H9 (cell line): ENCODE measurements at regions not wholly inside any gene's neighbourhood (a gene's known extent, or its start where the extent isn't known, plus 50 kb on each side); places are given as distances from the start of the nearest gene placed in this dataset.

ENCODE experiments used
- DNase-seq: peaks from one replicate; pipeline ENCODE4 v3.0.0-alpha.2; 2017
- H2AFZ ChIP-seq: one replicate; pipeline ENCODE4 v1.6.1; 2013; ENCODE audit warnings: mild to moderate bottlenecking, low read length, control low read depth, moderate library complexity
- H2AK5ac ChIP-seq: 2 replicates; pipeline ENCODE4 v1.6.1; 2013; ENCODE audit warnings: low read length, control low read depth, mixed read lengths; ENCODE audit not compliant: insufficient read length
- H2BK120ac ChIP-seq: one replicate; pipeline ENCODE4 v1.6.1; 2013; ENCODE audit warnings: low read depth, mild to moderate bottlenecking, low read length, control low read depth, inconsistent platforms; ENCODE audit not compliant: poor library complexity, severe bottlenecking
- H2BK12ac ChIP-seq: 2 replicates; pipeline ENCODE4 v1.6.1; 2013; ENCODE audit warnings: low read length, control low read depth, mixed read lengths, low read depth; ENCODE audit not compliant: insufficient read length
- H2BK15ac ChIP-seq: 2 replicates; pipeline ENCODE4 v1.6.1; 2013; ENCODE audit warnings: low read depth, low read length, control low read depth
- H2BK20ac ChIP-seq: one replicate; pipeline ENCODE4 v1.6.1; 2013; ENCODE audit warnings: low read depth, mild to moderate bottlenecking, low read length, control low read depth, inconsistent platforms; ENCODE audit not compliant: poor library complexity, severe bottlenecking
- H2BK5ac ChIP-seq: 2 replicates; pipeline ENCODE4 v1.6.1; 2013; ENCODE audit warnings: low read length, control low read depth, mixed read lengths; ENCODE audit not compliant: insufficient read length
- H3K14ac ChIP-seq: 2 replicates; pipeline ENCODE4 v1.6.1; 2013; ENCODE audit warnings: low read length, control low read depth; ENCODE audit not compliant: insufficient read depth
- H3K18ac ChIP-seq: 2 replicates; pipeline ENCODE4 v1.6.1; 2013; ENCODE audit warnings: low read depth, mild to moderate bottlenecking, mixed read lengths, low read length, control low read depth; ENCODE audit not compliant: insufficient read length
- H3K23ac ChIP-seq: 2 replicates; pipeline ENCODE4 v1.6.1; 2013; ENCODE audit warnings: low read length, control low read depth, mixed read lengths, low read depth; ENCODE audit not compliant: insufficient read length
- H3K23me2 ChIP-seq: 2 replicates; pipeline ENCODE4 v1.6.1; 2013; ENCODE audit warnings: low read depth, mild to moderate bottlenecking, mixed read lengths, low read length, control low read depth; ENCODE audit not compliant: insufficient read length, poor library complexity, severe bottlenecking
- H3K27ac ChIP-seq: 2 replicates; pipeline ENCODE4 v1.5.1; 2013; ENCODE audit warnings: low read length, control low read depth, mixed read lengths, low read depth; ENCODE audit not compliant: insufficient read length
- H3K27me3 ChIP-seq: 2 replicates; pipeline ENCODE4 v1.6.1; 2013; ENCODE audit warnings: low read length, control low read depth, inconsistent platforms; ENCODE audit not compliant: insufficient read depth
- H3K4ac ChIP-seq: 2 replicates; pipeline ENCODE4 v1.6.1; 2013; ENCODE audit warnings: low read depth, mild to moderate bottlenecking, control low read depth, inconsistent platforms, low read length, moderate library complexity
- H3K4me1 ChIP-seq: 2 replicates; pipeline ENCODE4 v1.6.1; 2013; ENCODE audit warnings: low read length, control low read depth, inconsistent platforms; ENCODE audit not compliant: insufficient read depth
- H3K4me2 ChIP-seq: 2 replicates; pipeline ENCODE4 v1.6.1; 2013; ENCODE audit warnings: low read length, control low read depth, mixed read lengths; ENCODE audit not compliant: insufficient read length, insufficient read depth
- H3K56ac ChIP-seq: 2 replicates; pipeline ENCODE4 v1.6.1; 2013; ENCODE audit warnings: low read depth, mild to moderate bottlenecking, mixed read lengths, low read length, control low read depth; ENCODE audit not compliant: insufficient read length
- H3K79me1 ChIP-seq: 2 replicates; pipeline ENCODE4 v1.6.1; 2013; ENCODE audit warnings: low read depth, mild to moderate bottlenecking, moderate library complexity, low read length, control low read depth, inconsistent platforms; ENCODE audit not compliant: insufficient read depth, poor library complexity, severe bottlenecking
- H3K79me2 ChIP-seq: 2 replicates; pipeline ENCODE4 v1.6.1; 2013; ENCODE audit warnings: low read length, control low read depth, inconsistent platforms; ENCODE audit not compliant: insufficient read depth
- H3K9ac ChIP-seq: 2 replicates; pipeline ENCODE4 v1.6.1; 2013; ENCODE audit warnings: low read length, control low read depth, mixed read lengths; ENCODE audit not compliant: insufficient read length; ENCODE audit errors: extremely low read depth
- H3K9me3 ChIP-seq: one replicate; pipeline ENCODE4 v1.6.1; 2013; ENCODE audit warnings: low read depth, low read length, inconsistent platforms; ENCODE audit not compliant: control insufficient read depth
- H3T11ph ChIP-seq: one replicate; pipeline ENCODE4 v1.6.1; 2013; ENCODE audit warnings: mild to moderate bottlenecking, low read length, control low read depth, inconsistent platforms
- H4K20me1 ChIP-seq: one replicate; pipeline ENCODE4 v1.6.1; 2013; ENCODE audit not compliant: control insufficient read depth, insufficient read length, insufficient read depth
- H4K5ac ChIP-seq: 2 replicates; pipeline ENCODE4 v1.6.1; 2013; ENCODE audit warnings: low read depth, mild to moderate bottlenecking, mixed read lengths, low read length, control low read depth; ENCODE audit not compliant: insufficient read length
- H4K8ac ChIP-seq: replicated peaks from 2 replicates; pipeline ENCODE4 v1.6.1; 2013; ENCODE audit warnings: low read length, control low read depth, mixed read lengths, low read depth; ENCODE audit not compliant: insufficient read length
- H4K91ac ChIP-seq: 2 replicates; pipeline ENCODE4 v1.6.1; 2013; ENCODE audit warnings: low read depth, mild to moderate bottlenecking, moderate library complexity, mixed read lengths, low read length, control low read depth; ENCODE audit not compliant: insufficient read length
- H3K27ac Mint-ChIP-seq, 3 experiments: 2 replicates in 2 of 3; 3 replicates in 1 of 3; pipeline ENCODE4 v1.8.0; 2020 to 2021; ENCODE audit warnings: mixed read lengths in 3 of 3, mild to moderate bottlenecking in 1 of 3, moderate library complexity in 1 of 3
- H3K27me3 Mint-ChIP-seq: 2 replicates; pipeline ENCODE4 v1.8.0; 2021; ENCODE audit warnings: low read depth, mild to moderate bottlenecking, moderate library complexity, mixed read lengths
- H3K36me3 Mint-ChIP-seq, 3 experiments: 2 replicates in 2 of 3; 3 replicates in 1 of 3; pipeline ENCODE4 v1.8.0; 2020 to 2021; ENCODE audit warnings: low read depth in 3 of 3, mixed read lengths in 3 of 3; ENCODE audit not compliant: insufficient read depth in 1 of 3
- H3K4me1 Mint-ChIP-seq, 2 experiments: 2 replicates each; pipeline ENCODE4 v1.8.0; 2020; ENCODE audit warnings: mixed read lengths in 2 of 2
- H3K4me3 Mint-ChIP-seq, 2 experiments: 2 replicates in 1 of 2; 3 replicates in 1 of 2; pipeline ENCODE4 v1.8.0; 2020 to 2021; ENCODE audit warnings: mild to moderate bottlenecking in 2 of 2, mixed read lengths in 2 of 2, moderate library complexity in 1 of 2
- H3K9me3 Mint-ChIP-seq, 2 experiments: 2 replicates in 1 of 2; 3 replicates in 1 of 2; pipeline ENCODE4 v1.8.0; 2020; ENCODE audit warnings: mild to moderate bottlenecking in 2 of 2, mixed read lengths in 2 of 2, moderate library complexity in 1 of 2
- WGBS: extraction: QIAGEN DNeasy Blood & Tissue Kit; methylation state at CpG from one replicate; pipeline ENCODE4 v1.1.7; 2013; ENCODE audit warnings: missing lambda C conversion rate, low lambda C conversion rate, mixed read lengths; ENCODE audit not compliant: insufficient read length; ENCODE audit errors: extremely low coverage; 5-methylcytosine and 5-hydroxymethylcytosine counted together
- TF ChIP-seq, protein P1 (sequence below): fragments of 200-600 bp; sonication (generic); conservative IDR thresholded peaks from 3 replicates; pipeline ENCODE4 v1.8.0; 2021; ENCODE audit warnings: antibody characterized with exemption, mild to moderate bottlenecking

GRCh38 chr5:114822436-114822835 lies 347.3 kb downstream of the TRIM36 start:
- Histone ChIP-seq H4K91ac (no peak overlapping the region), H3K4me1 (no peaks in the 10 kb centered on the region), H3K27me3 (no peaks in the 10 kb centered on the region), H3K9ac (no peak overlapping the region), H3K23me2 (no peaks in the 10 kb centered on the region), H2AFZ (no peak overlapping the region), H2BK15ac (no peak overlapping the region), H2BK20ac (no peak overlapping the region), H2BK12ac (no peak overlapping the region), H3K4ac (no peak overlapping the region), H3K56ac (no peak overlapping the region), H4K8ac (no peak overlapping the region), H3K14ac (no peak overlapping the region), H3K79me1 (no peaks in the 10 kb centered on the region), H4K20me1 (no peaks in the 10 kb centered on the region), H3K9me3 (peaks cover 7% of the 10 kb centered on the region), H2BK5ac (no peak overlapping the region), H3K4me2 (no peak overlapping the region), H2BK120ac (no peak overlapping the region), H3K79me2 (no peaks in the 10 kb centered on the region), H3K18ac (no peak overlapping the region), H3K27ac (no peak overlapping the region), H4K5ac (no peak overlapping the region), H3T11ph (no peak overlapping the region), H3K23ac (no peak overlapping the region), H2AK5ac (no peak overlapping the region)
- H3K27ac Mint-ChIP-seq, result no peak overlapping the region
- H3K9me3 Mint-ChIP-seq, result peaks cover 16 to 23% of the 10 kb centered on the region in 2 experiments
- DNase-seq, result no peak
- TF ChIP-seq, protein P1, sequence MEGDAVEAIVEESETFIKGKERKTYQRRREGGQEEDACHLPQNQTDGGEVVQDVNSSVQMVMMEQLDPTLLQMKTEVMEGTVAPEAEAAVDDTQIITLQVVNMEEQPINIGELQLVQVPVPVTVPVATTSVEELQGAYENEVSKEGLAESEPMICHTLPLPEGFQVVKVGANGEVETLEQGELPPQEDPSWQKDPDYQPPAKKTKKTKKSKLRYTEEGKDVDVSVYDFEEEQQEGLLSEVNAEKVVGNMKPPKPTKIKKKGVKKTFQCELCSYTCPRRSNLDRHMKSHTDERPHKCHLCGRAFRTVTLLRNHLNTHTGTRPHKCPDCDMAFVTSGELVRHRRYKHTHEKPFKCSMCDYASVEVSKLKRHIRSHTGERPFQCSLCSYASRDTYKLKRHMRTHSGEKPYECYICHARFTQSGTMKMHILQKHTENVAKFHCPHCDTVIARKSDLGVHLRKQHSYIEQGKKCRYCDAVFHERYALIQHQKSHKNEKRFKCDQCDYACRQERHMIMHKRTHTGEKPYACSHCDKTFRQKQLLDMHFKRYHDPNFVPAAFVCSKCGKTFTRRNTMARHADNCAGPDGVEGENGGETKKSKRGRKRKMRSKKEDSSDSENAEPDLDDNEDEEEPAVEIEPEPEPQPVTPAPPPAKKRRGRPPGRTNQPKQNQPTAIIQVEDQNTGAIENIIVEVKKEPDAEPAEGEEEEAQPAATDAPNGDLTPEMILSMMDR, result no peak
- H3K4me3 Mint-ChIP-seq, result no peak overlapping the region
- H3K27me3 Mint-ChIP-seq, result no peaks in the 10 kb centered on the region
- no peaks in the 10 kb centered on the region for H3K4me1 Mint-ChIP-seq
- H3K36me3 Mint-ChIP-seq, result peaks cover 0 to 9% (median 8%) of the 10 kb centered on the region in 3 experiments; a peak in 5 of 7 replicates
- no CpG with 5 or more reads among the region's 1 CpG for WGBS
